GM20000 (cell line): ENCODE measurements at regions not wholly inside any gene's neighbourhood (a gene's known extent, or its start where the extent isn't known, plus 50 kb on each side); places are given as distances from the start of the nearest gene placed in this dataset.

ENCODE experiments used
- DNase-seq: peaks from one replicate; pipeline ENCODE4 v3.0.0; 2012; ENCODE audit warnings: low spot score
- TF ChIP-seq, protein P1 (sequence below): IDR thresholded peaks from 2 replicates; pipeline ENCODE4 v1.5.1; 2012; ENCODE audit warnings: mild to moderate bottlenecking, control low read depth; ENCODE audit errors: extremely low read depth, missing control alignments

- DNase-seq: no peak
- TF ChIP-seq, protein P1, sequence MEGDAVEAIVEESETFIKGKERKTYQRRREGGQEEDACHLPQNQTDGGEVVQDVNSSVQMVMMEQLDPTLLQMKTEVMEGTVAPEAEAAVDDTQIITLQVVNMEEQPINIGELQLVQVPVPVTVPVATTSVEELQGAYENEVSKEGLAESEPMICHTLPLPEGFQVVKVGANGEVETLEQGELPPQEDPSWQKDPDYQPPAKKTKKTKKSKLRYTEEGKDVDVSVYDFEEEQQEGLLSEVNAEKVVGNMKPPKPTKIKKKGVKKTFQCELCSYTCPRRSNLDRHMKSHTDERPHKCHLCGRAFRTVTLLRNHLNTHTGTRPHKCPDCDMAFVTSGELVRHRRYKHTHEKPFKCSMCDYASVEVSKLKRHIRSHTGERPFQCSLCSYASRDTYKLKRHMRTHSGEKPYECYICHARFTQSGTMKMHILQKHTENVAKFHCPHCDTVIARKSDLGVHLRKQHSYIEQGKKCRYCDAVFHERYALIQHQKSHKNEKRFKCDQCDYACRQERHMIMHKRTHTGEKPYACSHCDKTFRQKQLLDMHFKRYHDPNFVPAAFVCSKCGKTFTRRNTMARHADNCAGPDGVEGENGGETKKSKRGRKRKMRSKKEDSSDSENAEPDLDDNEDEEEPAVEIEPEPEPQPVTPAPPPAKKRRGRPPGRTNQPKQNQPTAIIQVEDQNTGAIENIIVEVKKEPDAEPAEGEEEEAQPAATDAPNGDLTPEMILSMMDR: no peak
Measured at GRCh38 chr12:111194703-111195051, 174.2 kb downstream of the PHETA1 start.

- DNase-seq: no peak
- TF ChIP-seq, protein P1: no peak
Measured at GRCh38 chr12:111193977-111194702, 174.8 kb downstream of the PHETA1 start.

DNA sequence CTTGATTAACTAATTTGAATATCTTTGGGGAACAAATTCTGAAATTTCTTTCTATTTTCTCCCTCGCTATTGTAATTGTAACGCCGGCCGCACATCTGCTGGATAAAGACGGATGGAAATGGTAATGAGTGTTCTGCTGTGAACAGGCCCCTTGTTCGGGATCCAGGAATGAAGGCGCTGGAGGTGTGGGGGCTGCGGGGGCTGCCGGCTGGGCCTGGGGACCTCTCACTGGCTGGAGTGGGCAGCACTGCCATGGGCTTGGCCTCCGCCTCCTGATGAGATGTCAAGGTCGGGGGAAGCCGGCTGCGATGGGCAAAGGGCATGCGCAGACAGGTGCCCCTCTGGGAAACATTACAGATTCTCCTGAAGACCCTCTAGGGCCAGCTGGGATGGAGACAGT is 175.4 kb downstream of the PHETA1 start:
- no peak for DNase-seq
- TF ChIP-seq, protein P1: no peak

DNA sequence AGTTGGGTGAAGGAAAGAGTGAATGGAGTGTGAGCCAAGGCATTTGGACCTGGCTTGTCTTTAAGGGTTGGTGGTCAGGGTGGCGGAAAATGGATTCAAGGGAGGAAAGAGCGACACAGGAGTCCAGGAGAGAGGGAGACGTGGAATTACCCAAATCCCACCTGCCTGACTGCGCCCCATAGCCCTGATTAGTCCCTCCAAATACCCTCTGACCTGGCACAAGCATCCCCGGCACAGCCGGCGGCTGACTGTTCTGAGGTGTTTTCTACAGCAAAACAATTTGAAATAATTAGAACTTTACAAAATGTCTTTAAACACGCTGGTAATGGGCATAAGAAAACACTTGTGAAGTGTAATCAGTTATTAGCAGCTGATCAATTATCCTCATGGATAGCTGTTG is 175.8 kb downstream of the PHETA1 start:
- TF ChIP-seq, protein P1: no peak
- DNase-seq: no peak

GRCh38 chr12:111192647-111193046 is 176.2 kb downstream of the PHETA1 start:
- DNase-seq: no peak
- TF ChIP-seq, protein P1: no peak

DNA sequence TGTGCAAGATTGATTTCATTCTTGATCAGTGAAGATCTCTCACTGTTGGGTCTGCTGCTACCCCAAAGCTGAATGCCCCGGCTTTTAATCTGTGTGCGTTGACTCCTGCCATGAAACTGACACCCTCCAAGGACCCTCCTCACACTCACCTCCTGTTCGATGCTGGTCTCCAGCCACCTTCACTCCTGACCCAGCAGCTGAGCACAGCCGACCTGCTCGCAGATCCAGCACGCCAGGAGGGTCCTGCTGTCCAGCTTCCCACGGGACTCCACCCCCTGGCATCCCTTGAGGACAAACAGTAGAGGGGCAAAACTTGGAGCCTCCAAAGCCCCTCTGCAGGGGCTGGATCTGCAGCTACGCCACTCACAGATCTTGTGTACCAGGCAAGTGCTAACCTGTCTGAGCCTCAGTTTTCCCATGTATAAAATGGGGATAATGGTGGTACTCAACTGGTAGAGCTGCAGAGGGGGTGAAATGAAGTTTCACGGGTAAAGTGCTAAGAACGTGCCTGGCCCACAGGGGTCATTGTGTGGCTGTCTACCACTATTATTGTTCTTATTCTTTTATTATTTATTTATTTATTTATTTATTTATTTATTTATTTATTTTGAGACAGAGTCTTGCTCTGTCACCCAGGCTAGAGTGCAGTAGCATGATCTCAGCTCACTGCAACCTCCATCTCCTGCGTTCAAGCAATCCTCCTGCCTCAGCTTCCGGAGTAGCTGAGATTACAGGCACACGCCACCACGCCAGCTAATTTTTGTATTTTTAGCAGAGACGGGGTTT is 178.0 kb downstream of the PHETA1 start:
- DNase-seq: no peak
- TF ChIP-seq, protein P1: no peak

GRCh38 chr12:111189792-111190191 is 179.1 kb downstream of the PHETA1 start:
- DNase-seq: no peak
- TF ChIP-seq, protein P1: no peak
